ENCODE measurements at regions not wholly inside any gene's neighbourhood (a gene's known extent, or its start where the extent isn't known, plus 50 kb on each side); places are given as distances from the start of the nearest gene placed in this dataset.

DNA sequence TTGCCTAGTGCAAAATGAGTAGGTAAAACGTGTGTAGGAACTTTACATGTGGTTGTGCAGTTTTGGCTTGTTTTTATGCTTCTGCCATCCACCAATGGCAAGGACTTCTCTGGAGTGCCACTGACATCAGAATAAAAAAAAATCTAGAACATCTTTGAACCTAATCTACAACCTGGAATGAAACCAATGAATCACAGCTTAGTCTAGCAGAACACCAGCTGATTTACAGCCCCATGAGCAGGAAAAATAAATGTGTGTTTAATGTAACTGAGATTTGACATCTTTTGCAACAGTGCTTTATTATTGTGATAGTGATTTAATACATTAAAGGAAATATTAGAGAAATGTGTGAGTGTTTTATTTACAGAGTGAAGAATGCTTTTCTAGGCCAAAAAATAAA lies 995.1 kb downstream of the PCDH7 start:
- no peak for DNase-seq
- Histone ChIP-seq H3K4me1 (no peaks in the 10 kb centered on the region), H3K4me3 (ENCODE audit: low read depth, low read length) (no peak overlapping the region), H3K27me3 (replicated peaks; ENCODE audit: control insufficient read depth, insufficient read depth, low read length) (no peaks in the 10 kb centered on the region), H3K9me3 (no peaks in the 10 kb centered on the region), H3K36me3 (ENCODE audit: control insufficient read depth, insufficient read depth, low read length) (no peaks in the 10 kb centered on the region)
- Mint-ChIP-seq H3K9me3 (ENCODE audit: unreplicated experiment) (peaks cover 22% of the 10 kb centered on the region), H3K4me1 (ENCODE audit: low read depth, unreplicated experiment) (no peaks in the 10 kb centered on the region), H3K27me3 (ENCODE audit: insufficient read depth, unreplicated experiment) (no peaks in the 10 kb centered on the region), H3K27ac (ENCODE audit: unreplicated experiment) (no peak overlapping the region), H3K4me3 (ENCODE audit: unreplicated experiment) (no peak overlapping the region), H3K36me3 (ENCODE audit: insufficient read depth, unreplicated experiment) (no peaks in the 10 kb centered on the region)
- POLR2A ChIA-PET: no interaction called here
- TF ChIP-seq, protein P1, sequence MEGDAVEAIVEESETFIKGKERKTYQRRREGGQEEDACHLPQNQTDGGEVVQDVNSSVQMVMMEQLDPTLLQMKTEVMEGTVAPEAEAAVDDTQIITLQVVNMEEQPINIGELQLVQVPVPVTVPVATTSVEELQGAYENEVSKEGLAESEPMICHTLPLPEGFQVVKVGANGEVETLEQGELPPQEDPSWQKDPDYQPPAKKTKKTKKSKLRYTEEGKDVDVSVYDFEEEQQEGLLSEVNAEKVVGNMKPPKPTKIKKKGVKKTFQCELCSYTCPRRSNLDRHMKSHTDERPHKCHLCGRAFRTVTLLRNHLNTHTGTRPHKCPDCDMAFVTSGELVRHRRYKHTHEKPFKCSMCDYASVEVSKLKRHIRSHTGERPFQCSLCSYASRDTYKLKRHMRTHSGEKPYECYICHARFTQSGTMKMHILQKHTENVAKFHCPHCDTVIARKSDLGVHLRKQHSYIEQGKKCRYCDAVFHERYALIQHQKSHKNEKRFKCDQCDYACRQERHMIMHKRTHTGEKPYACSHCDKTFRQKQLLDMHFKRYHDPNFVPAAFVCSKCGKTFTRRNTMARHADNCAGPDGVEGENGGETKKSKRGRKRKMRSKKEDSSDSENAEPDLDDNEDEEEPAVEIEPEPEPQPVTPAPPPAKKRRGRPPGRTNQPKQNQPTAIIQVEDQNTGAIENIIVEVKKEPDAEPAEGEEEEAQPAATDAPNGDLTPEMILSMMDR (IDR thresholded peaks at IDR 0.05; ENCODE audit: insufficient read depth in 1 of 2, low read depth in 1 of 2, low read length in 1 of 2, severe bottlenecking in 1 of 2, unreplicated experiment in 1 of 2): no peak
- CTCF ChIA-PET: no interaction called here
- intact Hi-C loops (cut with micrococcal nuclease; ENCODE audit: unreplicated experiment): no loop called here
- BruUV-seq (replicated peaks): no TSS peak

- no peak for DNase-seq
- H3K9me3 ChIP-seq: no peaks in the 10 kb centered on the region
- TF ChIP-seq, protein P1 (IDR thresholded peaks at IDR 0.05; ENCODE audit: insufficient read depth in 1 of 2, low read depth in 1 of 2, low read length in 1 of 2, severe bottlenecking in 1 of 2, unreplicated experiment in 1 of 2): no peak
- H3K4me1 ChIP-seq: no peaks in the 10 kb centered on the region
- no TSS peak for BruUV-seq (replicated peaks)
- Mint-ChIP-seq H3K36me3 (ENCODE audit: insufficient read depth, unreplicated experiment) (no peaks in the 10 kb centered on the region), H3K4me3 (ENCODE audit: unreplicated experiment) (no peak overlapping the region), H3K9me3 (ENCODE audit: unreplicated experiment) (no peaks in the 10 kb centered on the region), H3K27ac (ENCODE audit: unreplicated experiment) (no peak overlapping the region), H3K4me1 (ENCODE audit: low read depth, unreplicated experiment) (no peaks in the 10 kb centered on the region), H3K27me3 (ENCODE audit: insufficient read depth, unreplicated experiment) (no peaks in the 10 kb centered on the region)
- H3K36me3 ChIP-seq (ENCODE audit: control insufficient read depth, insufficient read depth, low read length): no peaks in the 10 kb centered on the region
- H3K27me3 ChIP-seq (replicated peaks; ENCODE audit: control insufficient read depth, insufficient read depth, low read length): no peaks in the 10 kb centered on the region
- intact Hi-C loops (cut with micrococcal nuclease; ENCODE audit: unreplicated experiment): no loop called here
- H3K4me3 ChIP-seq (ENCODE audit: low read depth, low read length): no peak overlapping the region
- POLR2A ChIA-PET: no interaction called here
- CTCF ChIA-PET: no interaction called here
These were observed 1006.9 kb downstream of the PCDH7 start for GRCh38 chr4:31727030-31727429.

DNA sequence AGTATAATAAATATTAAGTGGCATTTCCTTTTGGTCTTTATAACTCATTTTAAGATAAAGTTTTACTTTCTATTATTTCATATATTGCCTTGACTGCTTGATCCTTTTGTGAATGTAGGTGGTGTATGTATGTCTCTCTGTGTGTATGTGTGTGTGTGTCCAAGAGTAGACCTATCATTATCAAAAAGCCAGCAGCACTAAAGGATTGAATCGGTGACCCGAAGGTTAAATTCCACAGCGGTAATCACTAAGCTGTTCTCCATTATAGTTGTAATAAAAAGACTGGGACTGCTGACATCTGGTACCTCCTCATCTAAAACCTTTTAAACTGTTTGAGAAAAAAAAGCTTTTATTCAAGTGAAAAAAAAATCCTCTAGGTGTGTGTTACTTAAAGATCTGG lies 1014.8 kb downstream of the PCDH7 start:
- Histone ChIP-seq H3K36me3 (ENCODE audit: control insufficient read depth, insufficient read depth, low read length) (no peaks in the 10 kb centered on the region), H3K27me3 (replicated peaks; ENCODE audit: control insufficient read depth, insufficient read depth, low read length) (no peaks in the 10 kb centered on the region), H3K4me3 (ENCODE audit: low read depth, low read length) (no peak overlapping the region), H3K9me3 (no peaks in the 10 kb centered on the region), H3K4me1 (no peaks in the 10 kb centered on the region)
- H3K4me1 Mint-ChIP-seq (ENCODE audit: low read depth, unreplicated experiment): no peaks in the 10 kb centered on the region
- H3K4me3 Mint-ChIP-seq (ENCODE audit: unreplicated experiment): no peak overlapping the region
- no peaks in the 10 kb centered on the region for H3K9me3 Mint-ChIP-seq (ENCODE audit: unreplicated experiment)
- CTCF ChIA-PET: no interaction called here
- H3K36me3 Mint-ChIP-seq (ENCODE audit: insufficient read depth, unreplicated experiment): no peaks in the 10 kb centered on the region
- BruUV-seq (replicated peaks): no TSS peak
- intact Hi-C loops (cut with micrococcal nuclease; ENCODE audit: unreplicated experiment): no loop called here
- H3K27me3 Mint-ChIP-seq (ENCODE audit: insufficient read depth, unreplicated experiment): no peaks in the 10 kb centered on the region
- POLR2A ChIA-PET: no interaction called here
- TF ChIP-seq, protein P1 (IDR thresholded peaks at IDR 0.05; ENCODE audit: insufficient read depth in 1 of 2, low read depth in 1 of 2, low read length in 1 of 2, severe bottlenecking in 1 of 2, unreplicated experiment in 1 of 2): no peak
- no peak for DNase-seq
- no peak overlapping the region for H3K27ac Mint-ChIP-seq (ENCODE audit: unreplicated experiment)

Data from Caco-2 (cell line).